Astrocyte (in vitro differentiated cells and primary cell): ENCODE measurements at regions not wholly inside any gene's neighbourhood (a gene's known extent, or its start where the extent isn't known, plus 50 kb on each side); places are given as distances from the start of the nearest gene placed in this dataset.

ENCODE experiments used
- CTCF ChIP-seq: IDR thresholded peaks from 2 replicates; pipeline ENCODE4 v1.5.1; 2011; ENCODE audit warnings: low read depth, mild to moderate bottlenecking, inconsistent platforms, low read length, moderate library complexity; ENCODE audit not compliant: insufficient read depth
- EZH2 ChIP-seq: IDR thresholded peaks from 2 replicates; pipeline ENCODE4 v1.6.1; 2012; ENCODE audit warnings: mild to moderate bottlenecking, low read length, inconsistent platforms; ENCODE audit not compliant: insufficient read depth

GRCh38 chr11:110778343-110778742 lies 66.1 kb upstream of the ARHGAP20 start:
- no peak for TF ChIP-seq CTCF
- no peak for TF ChIP-seq EZH2
